Peyer's patch (tissue), 4 donors: ENCODE measurements at regions not wholly inside any gene's neighbourhood (a gene's known extent, or its start where the extent isn't known, plus 50 kb on each side); places are given as distances from the start of the nearest gene placed in this dataset.

Source experiments
- DNase-seq, 3 donors: peaks; one replicate each; pipeline ENCODE4 v3.0.0-alpha.2; 2017 to 2019
- H3K27ac ChIP-seq, 4 donors: fragments of 200-600 bp; sonication (generic); one replicate each; pipeline ENCODE4 v1.5.1; 2016 to 2019
- H3K27me3 ChIP-seq, 2 donors: fragments of 200-600 bp; sonication (generic); one replicate each; pipeline ENCODE4 v1.5.1; 2019
- H3K36me3 ChIP-seq, 3 donors: fragments of 200-600 bp; sonication (generic); one replicate each; pipeline ENCODE4 v1.5.1; 2016 to 2019
- H3K4me1 ChIP-seq, 4 donors: fragments of 200-600 bp; sonication (generic); one replicate each; pipeline ENCODE4 v1.5.1; 2016 to 2019
- H3K4me3 ChIP-seq, 4 donors: fragments of 200-600 bp; sonication (generic); 1 replicate in 3 of 4; 2 replicates in 1 of 4; pipeline ENCODE4 v1.5.1; 2016 to 2019; ENCODE audit warnings: mild to moderate bottlenecking in 1 of 4
- H3K9me3 ChIP-seq, 4 donors: fragments of 200-600 bp; sonication (generic); one replicate each; pipeline ENCODE4 v1.5.1; 2016 to 2019; ENCODE audit warnings: mild to moderate bottlenecking in 1 of 4
- POLR2A ChIP-seq, 2 donors: fragments of 450-650 bp; IDR thresholded peaks; one replicate each; pipeline ENCODE4 v1.5.1; 2017; ENCODE audit warnings: antibody characterized with exemption in 2 of 2, mild to moderate bottlenecking in 2 of 2, moderate library complexity in 2 of 2
- TF ChIP-seq, protein P1 (sequence below), 6 experiments: fragments of 450-650 bp in 4 of 6; fragments of 200-600 bp in 2 of 6; sonication (generic) in 1 of 6; IDR thresholded peaks; one replicate each; pipeline ENCODE4 v1.5.1; 2017 to 2019; ENCODE audit warnings: antibody characterized with exemption in 6 of 6, mild to moderate bottlenecking in 3 of 6, moderate library complexity in 1 of 6

- Histone ChIP-seq H3K27me3 (no peaks in the 10 kb centered on the region), H3K9me3 (no peaks in the 10 kb centered on the region), H3K4me1 (no peaks in the 10 kb centered on the region), H3K36me3 (no peaks in the 10 kb centered on the region), H3K4me3 (no peak overlapping the region), H3K27ac (no peak overlapping the region)
- no peak for TF ChIP-seq POLR2A (IDR thresholded peaks at IDR 0.05)
- TF ChIP-seq, protein P1, sequence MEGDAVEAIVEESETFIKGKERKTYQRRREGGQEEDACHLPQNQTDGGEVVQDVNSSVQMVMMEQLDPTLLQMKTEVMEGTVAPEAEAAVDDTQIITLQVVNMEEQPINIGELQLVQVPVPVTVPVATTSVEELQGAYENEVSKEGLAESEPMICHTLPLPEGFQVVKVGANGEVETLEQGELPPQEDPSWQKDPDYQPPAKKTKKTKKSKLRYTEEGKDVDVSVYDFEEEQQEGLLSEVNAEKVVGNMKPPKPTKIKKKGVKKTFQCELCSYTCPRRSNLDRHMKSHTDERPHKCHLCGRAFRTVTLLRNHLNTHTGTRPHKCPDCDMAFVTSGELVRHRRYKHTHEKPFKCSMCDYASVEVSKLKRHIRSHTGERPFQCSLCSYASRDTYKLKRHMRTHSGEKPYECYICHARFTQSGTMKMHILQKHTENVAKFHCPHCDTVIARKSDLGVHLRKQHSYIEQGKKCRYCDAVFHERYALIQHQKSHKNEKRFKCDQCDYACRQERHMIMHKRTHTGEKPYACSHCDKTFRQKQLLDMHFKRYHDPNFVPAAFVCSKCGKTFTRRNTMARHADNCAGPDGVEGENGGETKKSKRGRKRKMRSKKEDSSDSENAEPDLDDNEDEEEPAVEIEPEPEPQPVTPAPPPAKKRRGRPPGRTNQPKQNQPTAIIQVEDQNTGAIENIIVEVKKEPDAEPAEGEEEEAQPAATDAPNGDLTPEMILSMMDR (IDR thresholded peaks at IDR 0.05), result no peak
- DNase-seq, result no peak
Observed at GRCh38 chr14:40318211-40318719, 886.0 kb upstream of the FBXO33 start.

- no peak for DNase-seq
- no peaks in the 10 kb centered on the region for H3K27me3 ChIP-seq
- H3K36me3 ChIP-seq, result no peaks in the 10 kb centered on the region
- no peak overlapping the region for H3K27ac ChIP-seq
- H3K4me1 ChIP-seq, result no peaks in the 10 kb centered on the region
- H3K9me3 ChIP-seq, result no peaks in the 10 kb centered on the region
- no peak for TF ChIP-seq POLR2A (IDR thresholded peaks at IDR 0.05)
- TF ChIP-seq, protein P1 (IDR thresholded peaks at IDR 0.05), result no peak
- H3K4me3 ChIP-seq, result no peak overlapping the region
Observed at GRCh38 chr14:40317690-40318089, 885.5 kb upstream of the FBXO33 start.

DNA sequence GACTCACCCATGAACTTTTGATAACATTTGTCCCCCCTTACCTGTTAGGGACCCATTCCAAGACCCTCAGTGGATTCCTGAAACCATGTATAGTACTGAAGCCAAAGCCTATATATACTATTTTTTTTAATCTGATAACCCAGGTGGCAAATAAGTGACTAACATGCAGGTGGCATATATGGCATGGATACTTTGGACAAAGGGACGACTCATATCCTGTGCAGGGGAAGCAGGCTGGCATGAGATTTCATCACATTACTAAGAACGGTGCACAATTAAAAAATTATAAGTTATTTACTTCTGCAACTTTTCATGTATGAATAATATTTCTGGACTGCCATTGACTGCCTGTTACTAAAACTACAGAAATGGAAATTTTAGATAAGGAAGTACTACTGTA, 880.1 kb upstream of the FBXO33 start:
- DNase-seq, result no peak
- Histone ChIP-seq H3K4me1 (no peaks in the 10 kb centered on the region), H3K27ac (no peak overlapping the region), H3K36me3 (no peaks in the 10 kb centered on the region), H3K9me3 (peaks cover 0 to 4% (median 0%) of the 10 kb centered on the region in 4 donors), H3K27me3 (no peaks in the 10 kb centered on the region), H3K4me3 (no peak overlapping the region)
- TF ChIP-seq, protein P1 (IDR thresholded peaks at IDR 0.05), result no peak
- no peak for TF ChIP-seq POLR2A (IDR thresholded peaks at IDR 0.05)

DNA sequence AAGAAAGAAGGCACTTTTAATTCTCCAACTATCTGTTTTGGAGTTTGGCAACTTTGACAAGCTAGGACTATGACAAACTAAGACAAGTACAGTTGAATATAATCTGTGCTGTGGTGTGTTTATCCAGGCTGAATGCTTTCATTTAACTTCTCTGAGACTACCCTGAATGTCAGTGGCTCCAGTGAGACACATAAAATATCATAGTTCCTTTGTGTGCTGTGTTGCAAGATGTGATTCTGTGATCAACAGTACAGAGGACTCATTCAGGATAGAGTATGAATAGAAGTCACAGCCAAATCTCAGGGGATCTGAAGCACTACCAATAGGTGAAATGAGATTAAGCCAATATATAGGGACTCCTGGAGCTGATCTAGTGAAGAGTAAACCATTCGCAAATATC, 876.9 kb upstream of the FBXO33 start:
- no peak for TF ChIP-seq POLR2A (IDR thresholded peaks at IDR 0.05)
- TF ChIP-seq, protein P1 (IDR thresholded peaks at IDR 0.05), result no peak
- Histone ChIP-seq H3K9me3 (peaks cover 0 to 4% (median 0%) of the 10 kb centered on the region in 4 donors), H3K4me3 (no peak overlapping the region), H3K4me1 (no peaks in the 10 kb centered on the region), H3K27me3 (no peaks in the 10 kb centered on the region), H3K27ac (no peak overlapping the region), H3K36me3 (no peaks in the 10 kb centered on the region)
- no peak for DNase-seq

GRCh38 chr14:40308240-40308639, 876.0 kb upstream of the FBXO33 start:
- no peak for TF ChIP-seq POLR2A (IDR thresholded peaks at IDR 0.05)
- TF ChIP-seq, protein P1 (IDR thresholded peaks at IDR 0.05), result no peak
- Histone ChIP-seq H3K36me3 (no peaks in the 10 kb centered on the region), H3K27ac (no peak overlapping the region), H3K4me1 (no peaks in the 10 kb centered on the region), H3K9me3 (peaks cover 0 to 4% (median 0%) of the 10 kb centered on the region in 4 donors), H3K4me3 (no peak overlapping the region), H3K27me3 (no peaks in the 10 kb centered on the region)
- no peak for DNase-seq

GRCh38 chr14:40296821-40297220, 864.6 kb upstream of the FBXO33 start:
- Histone ChIP-seq H3K4me3 (no peak overlapping the region), H3K4me1 (no peaks in the 10 kb centered on the region), H3K9me3 (peaks cover 0 to 19% (median 0%) of the 10 kb centered on the region in 4 donors), H3K36me3 (no peaks in the 10 kb centered on the region), H3K27me3 (no peaks in the 10 kb centered on the region), H3K27ac (no peak overlapping the region)
- no peak for TF ChIP-seq POLR2A (IDR thresholded peaks at IDR 0.05)
- TF ChIP-seq, protein P1 (IDR thresholded peaks at IDR 0.05), result no peak
- no peak for DNase-seq
